Retinal pigment epithelial cell (primary cell): ENCODE measurements at regions not wholly inside any gene's neighbourhood (a gene's known extent, or its start where the extent isn't known, plus 50 kb on each side); places are given as distances from the start of the nearest gene placed in this dataset.

ENCODE experiments used
- DNase-seq: peaks from one replicate; pipeline ENCODE4 v3.0.0-alpha.2; 2010; ENCODE audit warnings: low read depth
- H3K4me3 ChIP-seq: 2 replicates; pipeline ENCODE4 v1.5.1; 2011; ENCODE audit warnings: mild to moderate bottlenecking, low read length, control low read depth, moderate library complexity
- TF ChIP-seq, protein P1 (sequence below): conservative IDR thresholded peaks from 2 replicates; pipeline ENCODE4 v1.5.1; 2011; ENCODE audit warnings: low read depth, low read length, control low read depth, inconsistent platforms

DNA sequence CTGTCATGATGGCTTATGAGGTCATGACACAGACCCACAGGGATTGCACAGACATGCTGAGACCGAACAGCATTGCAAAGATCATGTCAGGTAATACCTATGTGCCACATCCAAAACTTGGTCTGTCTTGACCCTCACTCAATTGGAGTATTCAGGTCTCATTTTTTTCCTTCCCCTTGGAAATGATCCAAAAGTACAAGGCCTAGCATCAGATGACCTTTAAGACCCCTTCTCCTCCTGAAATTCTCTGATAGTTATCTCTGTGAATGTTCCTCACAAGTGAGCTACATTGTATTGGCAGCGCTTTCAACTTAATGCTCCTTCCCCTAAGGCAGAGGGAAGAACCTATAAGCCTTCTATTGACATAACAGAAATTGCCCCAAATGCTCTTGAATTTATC lies 507.4 kb upstream of the JARID2 start:
- TF ChIP-seq, protein P1, sequence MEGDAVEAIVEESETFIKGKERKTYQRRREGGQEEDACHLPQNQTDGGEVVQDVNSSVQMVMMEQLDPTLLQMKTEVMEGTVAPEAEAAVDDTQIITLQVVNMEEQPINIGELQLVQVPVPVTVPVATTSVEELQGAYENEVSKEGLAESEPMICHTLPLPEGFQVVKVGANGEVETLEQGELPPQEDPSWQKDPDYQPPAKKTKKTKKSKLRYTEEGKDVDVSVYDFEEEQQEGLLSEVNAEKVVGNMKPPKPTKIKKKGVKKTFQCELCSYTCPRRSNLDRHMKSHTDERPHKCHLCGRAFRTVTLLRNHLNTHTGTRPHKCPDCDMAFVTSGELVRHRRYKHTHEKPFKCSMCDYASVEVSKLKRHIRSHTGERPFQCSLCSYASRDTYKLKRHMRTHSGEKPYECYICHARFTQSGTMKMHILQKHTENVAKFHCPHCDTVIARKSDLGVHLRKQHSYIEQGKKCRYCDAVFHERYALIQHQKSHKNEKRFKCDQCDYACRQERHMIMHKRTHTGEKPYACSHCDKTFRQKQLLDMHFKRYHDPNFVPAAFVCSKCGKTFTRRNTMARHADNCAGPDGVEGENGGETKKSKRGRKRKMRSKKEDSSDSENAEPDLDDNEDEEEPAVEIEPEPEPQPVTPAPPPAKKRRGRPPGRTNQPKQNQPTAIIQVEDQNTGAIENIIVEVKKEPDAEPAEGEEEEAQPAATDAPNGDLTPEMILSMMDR = no peak
- DNase-seq = no peak
- no peak overlapping the region for H3K4me3 ChIP-seq

- H3K4me3 ChIP-seq = no peak overlapping the region
- DNase-seq = no peak
- TF ChIP-seq, protein P1 = no peak
Measured at GRCh38 chr6:14738933-14739332, 506.9 kb upstream of the JARID2 start.

DNA sequence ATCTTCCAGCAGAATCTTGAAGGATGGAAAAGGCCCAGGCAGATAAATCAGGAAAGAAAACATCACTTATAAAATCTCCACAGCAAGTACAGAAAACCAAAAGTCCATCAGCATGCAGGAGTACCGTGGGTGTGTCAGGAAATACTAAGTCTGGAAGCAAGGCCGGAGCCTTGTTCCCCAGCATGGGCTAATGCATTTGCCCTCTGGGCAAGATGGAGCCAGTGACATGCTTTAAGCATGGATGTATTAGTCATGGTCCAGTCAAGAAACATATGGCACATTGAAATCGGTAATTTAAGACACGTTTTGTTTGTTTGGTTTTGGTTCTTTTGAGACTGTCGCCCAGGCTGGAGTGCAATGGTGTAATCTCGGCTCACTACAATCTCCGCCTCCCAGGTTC lies 506.0 kb upstream of the JARID2 start:
- no peak overlapping the region for H3K4me3 ChIP-seq
- DNase-seq = no peak
- TF ChIP-seq, protein P1 = no peak

DNA sequence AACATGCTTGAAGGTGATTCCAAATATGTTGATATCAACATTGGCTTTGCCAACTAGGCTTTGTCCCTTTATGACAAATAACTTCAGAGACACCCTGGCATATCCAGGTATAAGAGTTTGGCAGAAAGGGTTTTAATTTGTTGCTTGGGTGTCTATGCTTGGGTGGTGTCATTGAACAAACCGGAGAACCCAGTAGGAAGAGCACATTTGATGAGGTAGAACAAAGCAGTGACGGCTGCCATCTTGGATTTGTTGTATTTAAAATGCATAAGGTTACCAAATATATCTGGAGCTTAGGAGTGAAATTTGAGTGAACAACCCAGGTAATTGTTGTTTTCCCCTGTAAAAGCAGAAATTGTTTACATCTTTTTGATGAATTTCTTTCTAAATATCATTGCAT lies 503.7 kb upstream of the JARID2 start:
- DNase-seq = no peak
- H3K4me3 ChIP-seq = no peak overlapping the region
- TF ChIP-seq, protein P1 = no peak

DNA sequence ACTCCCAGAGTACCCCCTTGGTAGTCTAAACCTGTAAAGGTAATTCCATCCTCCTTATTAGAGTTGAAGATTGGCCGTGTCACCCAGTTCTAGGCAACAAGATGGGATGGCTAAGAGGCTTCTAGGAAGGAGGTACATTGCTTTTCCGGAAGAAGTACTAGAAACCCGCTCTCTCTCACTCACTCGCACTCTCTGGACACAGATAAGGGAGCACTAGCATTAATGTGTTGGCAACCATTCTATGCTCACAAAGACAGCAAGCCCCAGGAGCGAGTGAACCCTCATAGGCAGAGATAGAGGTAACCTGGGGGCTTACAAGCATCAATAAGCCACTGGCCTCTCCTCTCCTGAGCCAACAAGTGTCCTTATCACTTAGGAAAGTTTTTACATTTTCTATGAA lies 503.2 kb upstream of the JARID2 start:
- DNase-seq = no peak
- H3K4me3 ChIP-seq = no peak overlapping the region
- TF ChIP-seq, protein P1 = no peak

- TF ChIP-seq, protein P1 = no peak
- DNase-seq = no peak
- no peak overlapping the region for H3K4me3 ChIP-seq
Measured at GRCh38 chr6:14743144-14743473, 502.8 kb upstream of the JARID2 start.

DNA sequence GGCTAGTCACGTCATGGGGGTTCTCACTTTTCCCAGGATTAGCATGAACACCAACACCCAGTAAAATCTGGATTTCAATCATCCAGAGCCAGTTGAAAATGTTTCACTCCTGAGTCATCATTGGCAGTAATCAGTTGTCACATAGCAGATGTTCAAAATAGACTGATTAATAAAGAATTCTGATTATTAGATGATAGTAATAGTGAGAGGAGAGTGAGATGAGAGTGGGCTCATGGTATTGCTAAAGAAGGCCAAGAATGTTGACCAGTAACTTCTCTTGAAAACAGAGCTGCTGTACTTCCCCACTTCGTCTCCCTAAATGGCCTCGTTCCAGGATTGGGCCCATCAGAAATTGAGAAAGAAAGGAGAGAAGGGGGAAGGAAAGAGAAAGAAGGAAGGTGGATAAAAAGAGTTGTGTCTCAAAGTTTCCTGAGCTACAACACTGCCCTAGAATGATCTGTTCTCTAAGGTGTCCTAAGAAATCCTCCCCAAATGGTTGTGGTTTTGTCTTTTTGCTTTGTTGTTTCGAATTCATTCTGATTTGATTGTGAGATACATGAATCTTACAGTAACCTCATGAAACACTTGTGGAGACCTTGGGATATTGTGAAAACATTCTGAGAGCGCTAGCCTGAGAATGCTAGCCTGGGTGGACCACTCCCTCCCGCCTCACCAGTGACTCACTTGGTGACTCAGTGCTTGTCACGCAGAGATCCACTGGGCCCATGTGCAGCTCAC lies 502.2 kb upstream of the JARID2 start:
- peak; percentile 98 for DNase-seq
- no peak overlapping the region for H3K4me3 ChIP-seq
- TF ChIP-seq, protein P1 = no peak
